CD4-positive, alpha-beta T cell (primary cell): ENCODE measurements at regions not wholly inside any gene's neighbourhood (a gene's known extent, or its start where the extent isn't known, plus 50 kb on each side); places are given as distances from the start of the nearest gene placed in this dataset.

Experiments used
- ATAC-seq: fragments of 200-7000 bp; cut with Tn5 transposase; one replicate; pipeline ENCODE4 v1.10.0; 2022; ENCODE audit warnings: mild to moderate bottlenecking; ENCODE audit not compliant: poor library complexity
- CTCF ChIA-PET: fragments of 350-600 bp; sonication (Branson Sonifier 250); formaldehyde crosslinking; loops from one replicate; lab custom pipeline; 2021; ENCODE audit warnings: antibody characterized with exemption, inconsistent platforms; lab: Charles Lee
- POLR2A ChIA-PET: fragments of 350-600 bp; sonication (Branson Sonifier 250); formaldehyde crosslinking; loops from one replicate; lab custom pipeline; 2021; ENCODE audit warnings: antibody characterized with exemption, inconsistent platforms; lab: Charles Lee
- DNase-seq, 14 experiments: peaks; one replicate each; pipeline ENCODE4 v3.0.0-alpha.2; 2013 to 2020; ENCODE audit warnings: mixed read lengths in 2 of 14
- H3K27ac ChIP-seq, 2 donors: one replicate each; pipeline versions ENCODE4 v1.5.1 to v1.7.0; 2013; ENCODE audit warnings: low read length in 2 of 2, low read depth in 1 of 2, mild to moderate bottlenecking in 1 of 2
- H3K27me3 ChIP-seq, 2 experiments: 1 replicate in 1 of 2; 2 replicates in 1 of 2; pipeline versions ENCODE4 v1.6.1 to v1.7.0; 2013; ENCODE audit warnings: low read length in 2 of 2, control low read depth in 1 of 2, mild to moderate bottlenecking in 1 of 2, moderate library complexity in 1 of 2; ENCODE audit not compliant: insufficient read depth in 2 of 2, control insufficient read depth in 1 of 2
- H3K36me3 ChIP-seq: one replicate; pipeline ENCODE4 v1.6.1; 2013; ENCODE audit warnings: low read length, control low read depth; ENCODE audit not compliant: insufficient read depth
- H3K4me1 ChIP-seq: one replicate; pipeline ENCODE4 v1.6.1; 2013; ENCODE audit warnings: low read length, control low read depth; ENCODE audit not compliant: insufficient read depth
- H3K4me3 ChIP-seq: one replicate; pipeline ENCODE4 v1.5.1; 2013; ENCODE audit warnings: mild to moderate bottlenecking, low read length, moderate library complexity
- H3K9me3 ChIP-seq, 2 experiments: 1 replicate in 1 of 2; 2 replicates in 1 of 2; pipeline versions ENCODE4 v1.6.1 to v1.7.0; 2013; ENCODE audit warnings: low read length in 2 of 2, mild to moderate bottlenecking in 2 of 2, control low read depth in 1 of 2, moderate library complexity in 1 of 2; ENCODE audit not compliant: control insufficient read depth in 1 of 2, insufficient read depth in 1 of 2
- H3K27ac Mint-ChIP-seq: one replicate; pipeline ENCODE4 v1.8.0; 2020; ENCODE audit warnings: mixed read lengths
- H3K27me3 Mint-ChIP-seq: one replicate; pipeline ENCODE4 v1.8.0; 2021; ENCODE audit warnings: mixed read lengths
- H3K36me3 Mint-ChIP-seq: one replicate; pipeline ENCODE4 v1.8.0; 2021; ENCODE audit warnings: low read depth, mixed read lengths
- H3K4me1 Mint-ChIP-seq: one replicate; pipeline ENCODE4 v1.8.0; 2021; ENCODE audit warnings: low read depth, mixed read lengths
- H3K4me3 Mint-ChIP-seq: one replicate; pipeline ENCODE4 v1.8.0; 2020; ENCODE audit warnings: mild to moderate bottlenecking, mixed read lengths
- H3K9me3 Mint-ChIP-seq: one replicate; pipeline ENCODE4 v1.8.0; 2020; ENCODE audit warnings: mixed read lengths
- CTCF ChIP-seq: fragments of 200-600 bp; IDR thresholded peaks from one replicate; pipeline ENCODE4 v1.8.0; 2022; ENCODE audit warnings: antibody characterized with exemption, mild to moderate bottlenecking
- intact Hi-C, 2 experiments: fragments of 100-400 bp; cut with DNase I in 1 of 2; cut with micrococcal nuclease in 1 of 2; formaldehyde crosslinking; loops; one replicate each; pipeline versions ENCODE4 v1.15.1 to v1.9.0; 2023 to 2025; cut with DNase I, micrococcal nuclease

GRCh38 chr3:78041486-78041885 lies 1001.6 kb downstream of the ROBO2 start:
- H3K4me1 Mint-ChIP-seq = no peaks in the 10 kb centered on the region
- Histone ChIP-seq H3K4me3 (no peak overlapping the region), H3K4me1 (no peaks in the 10 kb centered on the region), H3K9me3 (peaks cover 0 to 3% of the 10 kb centered on the region in 2 experiments), H3K27ac (no peak overlapping the region), H3K36me3 (no peaks in the 10 kb centered on the region), H3K27me3 (no peaks in the 10 kb centered on the region)
- no peak overlapping the region for H3K27ac Mint-ChIP-seq
- H3K36me3 Mint-ChIP-seq = no peaks in the 10 kb centered on the region
- H3K27me3 Mint-ChIP-seq = no peaks in the 10 kb centered on the region
- intact Hi-C loops = no loop called here
- no peak overlapping the region for H3K4me3 Mint-ChIP-seq
- ChIA-PET POLR2A (no interaction called here), CTCF (no interaction called here)
- no peak for TF ChIP-seq CTCF
- ATAC-seq = no peak
- no peak for DNase-seq
- H3K9me3 Mint-ChIP-seq = peaks cover 9% of the 10 kb centered on the region

DNA sequence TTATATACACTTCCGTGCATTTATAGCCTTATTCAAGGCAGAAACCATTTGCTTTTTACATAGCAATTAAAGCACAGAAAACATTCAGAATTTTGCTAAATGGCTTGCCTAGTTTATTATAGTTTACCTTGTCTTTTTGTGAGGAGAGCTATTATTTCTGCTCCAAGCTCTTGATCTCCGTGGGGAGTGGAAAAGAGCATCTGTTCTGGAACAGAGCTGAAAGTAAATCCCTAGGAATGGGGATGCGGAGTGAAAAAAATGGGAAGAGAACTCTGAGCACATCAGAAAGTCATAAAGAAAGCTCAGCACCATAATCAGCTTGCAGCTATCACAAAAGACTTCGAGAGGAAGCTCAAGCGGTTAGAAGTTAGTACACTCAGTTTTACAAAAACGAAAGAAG lies 1006.7 kb downstream of the ROBO2 start:
- ChIA-PET CTCF (no interaction called here), POLR2A (no interaction called here)
- H3K4me3 ChIP-seq = no peak overlapping the region
- TF ChIP-seq CTCF = no peak
- H3K27ac ChIP-seq = no peak overlapping the region
- no peak for DNase-seq
- Mint-ChIP-seq H3K4me3 (no peak overlapping the region), H3K27ac (no peak overlapping the region), H3K27me3 (no peaks in the 10 kb centered on the region), H3K36me3 (no peaks in the 10 kb centered on the region), H3K9me3 (peaks cover 3% of the 10 kb centered on the region), H3K4me1 (no peaks in the 10 kb centered on the region)
- no peaks in the 10 kb centered on the region for H3K9me3 ChIP-seq
- ATAC-seq = no peak
- no peaks in the 10 kb centered on the region for H3K27me3 ChIP-seq
- intact Hi-C loops = no loop called here
- H3K4me1 ChIP-seq = no peaks in the 10 kb centered on the region
- no peaks in the 10 kb centered on the region for H3K36me3 ChIP-seq

- Mint-ChIP-seq H3K4me3 (no peak overlapping the region), H3K9me3 (peaks cover 5% of the 10 kb centered on the region), H3K27ac (no peak overlapping the region), H3K36me3 (no peaks in the 10 kb centered on the region), H3K27me3 (no peaks in the 10 kb centered on the region), H3K4me1 (no peaks in the 10 kb centered on the region)
- Histone ChIP-seq H3K36me3 (no peaks in the 10 kb centered on the region), H3K9me3 (peaks cover 0 to 3% of the 10 kb centered on the region in 2 experiments), H3K4me1 (no peaks in the 10 kb centered on the region), H3K27me3 (no peaks in the 10 kb centered on the region), H3K4me3 (no peak overlapping the region), H3K27ac (no peak overlapping the region)
- DNase-seq (no peak), ATAC-seq (no peak)
- intact Hi-C loops = no loop called here
- ChIA-PET POLR2A (no interaction called here), CTCF (no interaction called here)
- no peak for TF ChIP-seq CTCF
Measured at GRCh38 chr3:78048698-78049097, 1008.8 kb downstream of the ROBO2 start.
